ENCODE measurements at regions not wholly inside any gene's neighbourhood (a gene's known extent, or its start where the extent isn't known, plus 50 kb on each side); places are given as distances from the start of the nearest gene placed in this dataset.

GRCh38 chr15:98257290-98257689, 296.8 kb downstream of the ARRDC4 start:
- H2AFZ ChIP-seq (ENCODE audit: low read length) = no peak overlapping the region
- DNase-seq (no peak), ATAC-seq (no peak)
- H3K4me2 ChIP-seq (ENCODE audit: low read length) = no peak overlapping the region
- H3K4me3 ChIP-seq (ENCODE audit: low read length) = no peak overlapping the region
- intact Hi-C loops (cut with micrococcal nuclease) = no loop called here
- H3K9me2 ChIP-seq (replicated peaks; ENCODE audit: low read length) = no peaks in the 10 kb centered on the region
- ChIA-PET CTCF (no interaction called here), POLR2A (ENCODE audit: unreplicated experiment) (no interaction called here)
- H3F3A ChIP-seq (ENCODE audit: low read length, unreplicated experiment) = no peaks in the 10 kb centered on the region
- no peaks in the 10 kb centered on the region for H4K20me1 ChIP-seq (ENCODE audit: low read length)
- H3K9me3 ChIP-seq (ENCODE audit: low read length) = 0 out of 2 replicates have a peak, but pooled peaks cover 4% of the 10 kb centered on the region
- no peaks in the 10 kb centered on the region for H3K27me3 ChIP-seq (ENCODE audit: low read length)
- BruUV-seq (replicated peaks) = no TSS peak
- no peaks in the 10 kb centered on the region for H3K79me2 ChIP-seq (ENCODE audit: low read length)
- no peak overlapping the region for H3K9ac ChIP-seq (ENCODE audit: low read length)
- TF ChIP-seq EZH2 (IDR thresholded peaks at IDR 0.05; ENCODE audit: low read length, unreplicated experiment) (no peak), EZH2phosphoT487 (IDR thresholded peaks at IDR 0.05; ENCODE audit: borderline replicate concordance, low read length) (no peak), CTCF (conservative IDR thresholded peaks at IDR 0.05; ENCODE audit: low read depth, low read length) (no peak)
- H3K4me1 ChIP-seq (ENCODE audit: insufficient read depth, low read length) = no peaks in the 10 kb centered on the region
- no peak overlapping the region for H3K27ac ChIP-seq (ENCODE audit: low read length)
- H3K36me3 ChIP-seq (ENCODE audit: low read depth, low read length) = no peaks in the 10 kb centered on the region

- H3F3A ChIP-seq (ENCODE audit: low read length, unreplicated experiment) = no peaks in the 10 kb centered on the region
- H3K27me3 ChIP-seq (ENCODE audit: low read length) = no peaks in the 10 kb centered on the region
- no peaks in the 10 kb centered on the region for H4K20me1 ChIP-seq (ENCODE audit: low read length)
- no peak overlapping the region for H3K9ac ChIP-seq (ENCODE audit: low read length)
- no peak overlapping the region for H3K4me3 ChIP-seq (ENCODE audit: low read length)
- no peaks in the 10 kb centered on the region for H3K36me3 ChIP-seq (ENCODE audit: low read depth, low read length)
- H3K79me2 ChIP-seq (ENCODE audit: low read length) = no peaks in the 10 kb centered on the region
- DNase-seq (no peak), ATAC-seq (no peak)
- H3K9me2 ChIP-seq (replicated peaks; ENCODE audit: low read length) = no peaks in the 10 kb centered on the region
- TF ChIP-seq CTCF (conservative IDR thresholded peaks at IDR 0.05; ENCODE audit: low read depth, low read length) = no peak
- TF ChIP-seq EZH2 (IDR thresholded peaks at IDR 0.05; ENCODE audit: low read length, unreplicated experiment) = no peak
- no peak for TF ChIP-seq EZH2phosphoT487 (IDR thresholded peaks at IDR 0.05; ENCODE audit: borderline replicate concordance, low read length)
- H3K27ac ChIP-seq (ENCODE audit: low read length) = no peak overlapping the region
- intact Hi-C loops (cut with micrococcal nuclease) = no loop called here
- no peaks in the 10 kb centered on the region for H3K4me1 ChIP-seq (ENCODE audit: insufficient read depth, low read length)
- 0 out of 2 replicates have a peak, but pooled peaks cover under 1% of the 10 kb centered on the region for H3K9me3 ChIP-seq (ENCODE audit: low read length)
- H2AFZ ChIP-seq (ENCODE audit: low read length) = no peak overlapping the region
- ChIA-PET POLR2A (ENCODE audit: unreplicated experiment) (no interaction called here), CTCF (no interaction called here)
- no peak overlapping the region for H3K4me2 ChIP-seq (ENCODE audit: low read length)
- no TSS peak for BruUV-seq (replicated peaks)
Observed at GRCh38 chr15:98263787-98264186, 303.3 kb downstream of the ARRDC4 start.

GRCh38 chr15:98266295-98266694, 305.8 kb downstream of the ARRDC4 start:
- ChIA-PET CTCF (no interaction called here), POLR2A (ENCODE audit: unreplicated experiment) (no interaction called here)
- Histone ChIP-seq H3K9me2 (replicated peaks; ENCODE audit: low read length) (no peaks in the 10 kb centered on the region), H3K36me3 (ENCODE audit: low read depth, low read length) (no peaks in the 10 kb centered on the region), H2AFZ (ENCODE audit: low read length) (no peak overlapping the region), H3K27ac (ENCODE audit: low read length) (no peak overlapping the region), H3K9ac (ENCODE audit: low read length) (no peak overlapping the region), H3K4me3 (ENCODE audit: low read length) (no peak overlapping the region), H3K4me2 (ENCODE audit: low read length) (no peak overlapping the region), H3K4me1 (ENCODE audit: insufficient read depth, low read length) (no peaks in the 10 kb centered on the region), H3K79me2 (ENCODE audit: low read length) (no peaks in the 10 kb centered on the region), H3F3A (ENCODE audit: low read length, unreplicated experiment) (no peaks in the 10 kb centered on the region), H3K9me3 (ENCODE audit: low read length) (no peaks in the 10 kb centered on the region), H4K20me1 (ENCODE audit: low read length) (no peaks in the 10 kb centered on the region), H3K27me3 (ENCODE audit: low read length) (no peaks in the 10 kb centered on the region)
- no peak for TF ChIP-seq CTCF (conservative IDR thresholded peaks at IDR 0.05; ENCODE audit: low read depth, low read length)
- TF ChIP-seq EZH2phosphoT487 (IDR thresholded peaks at IDR 0.05; ENCODE audit: borderline replicate concordance, low read length) = no peak
- TF ChIP-seq EZH2 (IDR thresholded peaks at IDR 0.05; ENCODE audit: low read length, unreplicated experiment) = no peak
- intact Hi-C loops (cut with micrococcal nuclease) = no loop called here
- no TSS peak for BruUV-seq (replicated peaks)
- ATAC-seq = no peak
- no peak for DNase-seq
